HCT116 (cell line): ENCODE measurements at regions not wholly inside any gene's neighbourhood (a gene's known extent, or its start where the extent isn't known, plus 50 kb on each side); places are given as distances from the start of the nearest gene placed in this dataset.

Source experiments
- ATAC-seq: fragments of 200-7000 bp; cut with Tn5 transposase; 2 replicates; pipeline ENCODE4 v1.9.1; 2020; ENCODE audit warnings: mild to moderate bottlenecking, moderate library complexity
- BruUV-seq: library from RNA; stranded (reverse); fragments of 400-500 nt; replicated peaks from 2 replicates; lab custom pipeline; 2021; lab: Mats Ljungman, UMichigan
- CTCF ChIA-PET: fragments of 300-600 bp; sonication (Branson Sonifier 250); formaldehyde crosslinking; loops from one replicate; lab custom pipeline; 2021; ENCODE audit warnings: antibody characterized with exemption; lab: Charles Lee
- POLR2A ChIA-PET: fragments of 300-600, 350-600 bp; sonication (Branson Sonifier 250); formaldehyde crosslinking; loops from one replicate; lab custom pipeline; 2021; ENCODE audit warnings: antibody characterized with exemption; lab: Charles Lee
- RAD21 ChIA-PET, 2 experiments: fragments of 300-600 bp; sonication (Branson Sonifier 250); formaldehyde crosslinking; loops; one replicate each; lab custom pipeline; 2023; ENCODE audit warnings: low total read pairs in 2 of 2; ENCODE audit not compliant: uncharacterized antibody in 2 of 2, unreplicated experiment in 2 of 2, low non-redundant PET in 1 of 2; lab: Charles Lee
- DNase-seq: peaks from one replicate; pipeline ENCODE4 v3.0.0-alpha.2; 2010; ENCODE audit warnings: low read depth, low spot score
- H2AFZ ChIP-seq: fragments of 200-600 bp; shearing (Covaris generic), sonication (generic); 2 replicates; pipeline ENCODE4 v1.6.1; 2017; ENCODE audit warnings: low read depth, mixed run types, mixed read lengths, antibody characterized with exemption, low read length; ENCODE audit not compliant: poor library complexity, severe bottlenecking
- H3K27ac ChIP-seq: 2 replicates; pipeline ENCODE4 v1.5.1; 2012; ENCODE audit warnings: low read depth, low read length
- H3K27me3 ChIP-seq: fragments of 200-600 bp; sonication (generic); 2 replicates; pipeline ENCODE4 v1.6.1; 2016; ENCODE audit warnings: mixed run types, low read length, mixed read lengths; ENCODE audit not compliant: insufficient read depth
- H3K36me3 ChIP-seq, 2 experiments: fragments of 200-500 bp in 1 of 2; fragments of 200-600 bp in 1 of 2; sonication (Bioruptor generic) in 1 of 2; sonication (generic) in 1 of 2; 2 replicates each; pipeline versions ENCODE4 v1.5.1 to v1.6.1; 2014 to 2016; ENCODE audit warnings: low read length in 2 of 2, inconsistent platforms in 1 of 2, mixed read lengths in 1 of 2, mixed run types in 1 of 2; ENCODE audit not compliant: insufficient read depth in 2 of 2, control insufficient read depth in 1 of 2
- H3K4me1 ChIP-seq, 2 experiments: fragments of 200-600 bp in 1 of 2; sonication (generic) in 1 of 2; 2 replicates each; pipeline versions ENCODE4 v1.5.1 to v1.6.1; 2012 to 2017; ENCODE audit warnings: low read length in 2 of 2, inconsistent platforms in 1 of 2, mild to moderate bottlenecking in 1 of 2, mixed read lengths in 1 of 2, mixed run types in 1 of 2, moderate library complexity in 1 of 2; ENCODE audit not compliant: insufficient read depth in 2 of 2, control insufficient read depth in 1 of 2
- H3K4me2 ChIP-seq: fragments of 200-600 bp; sonication (generic); 2 replicates; pipeline ENCODE4 v1.6.1; 2017; ENCODE audit warnings: mixed run types, low read length, mixed read lengths
- H3K4me3 ChIP-seq, 2 experiments: fragments of 200-600 bp in 1 of 2; sonication (generic) in 1 of 2; replicated peaks in 1 of 2; 2 replicates each; pipeline ENCODE4 v1.5.1; 2011 to 2016; ENCODE audit warnings: low read length in 2 of 2, control low read depth in 1 of 2, low read depth in 1 of 2, mild to moderate bottlenecking in 1 of 2, mixed read lengths in 1 of 2, mixed run types in 1 of 2
- H3K79me2 ChIP-seq: fragments of 200-600 bp; sonication (generic); 2 replicates; pipeline ENCODE4 v1.6.1; 2017; ENCODE audit warnings: mild to moderate bottlenecking, mixed run types, low read length, moderate library complexity, mixed read lengths; ENCODE audit not compliant: insufficient read depth
- H3K9ac ChIP-seq: fragments of 200-600 bp; sonication (generic); 2 replicates; pipeline ENCODE4 v1.6.1; 2016; ENCODE audit warnings: low read length, mixed read lengths
- H3K9me2 ChIP-seq: fragments of 200-600 bp; sonication (generic), shearing (Covaris generic); 2 replicates; pipeline ENCODE4 v1.6.1; 2017; ENCODE audit warnings: mixed run types, mild to moderate bottlenecking, moderate library complexity; ENCODE audit not compliant: insufficient read depth
- H3K9me3 ChIP-seq, 2 experiments: fragments of 200-500 bp in 1 of 2; fragments of 200-600 bp in 1 of 2; sonication (Bioruptor generic) in 1 of 2; sonication (generic) in 1 of 2; 2 replicates each; pipeline ENCODE4 v1.6.1; 2014 to 2017; ENCODE audit warnings: low read length in 2 of 2, mixed read lengths in 2 of 2, inconsistent platforms in 1 of 2, low read depth in 1 of 2, mild to moderate bottlenecking in 1 of 2, mixed run types in 1 of 2, moderate library complexity in 1 of 2; ENCODE audit not compliant: control insufficient read depth in 1 of 2, insufficient read depth in 1 of 2
- H4K20me1 ChIP-seq: fragments of 200-600 bp; sonication (generic), shearing (Covaris generic); 2 replicates; pipeline ENCODE4 v1.6.1; 2017; ENCODE audit warnings: mixed run types, mild to moderate bottlenecking, moderate library complexity; ENCODE audit not compliant: insufficient read depth
- CBX3 ChIP-seq: IDR thresholded peaks from 2 replicates; pipeline ENCODE4 v1.6.1; 2012; ENCODE audit warnings: low read depth
- CEBPB ChIP-seq: IDR thresholded peaks from 2 replicates; pipeline ENCODE4 v1.6.1; 2012; ENCODE audit warnings: low read depth
- CTCF ChIP-seq, 3 experiments: fragments of 200-600 bp in 1 of 3; sonication (generic) in 1 of 3; IDR thresholded peaks in 2 of 3; conservative IDR thresholded peaks in 1 of 3; 2 replicates each; pipeline ENCODE4 v1.5.1; 2012 to 2017; ENCODE audit warnings: low read depth in 2 of 3, low read length in 2 of 3, antibody characterized with exemption in 1 of 3, borderline replicate concordance in 1 of 3, control low read depth in 1 of 3, mild to moderate bottlenecking in 1 of 3, mixed read lengths in 1 of 3, mixed run types in 1 of 3, moderate library complexity in 1 of 3; ENCODE audit not compliant: insufficient read depth in 1 of 3
- EGR1 ChIP-seq: IDR thresholded peaks from 2 replicates; pipeline ENCODE4 v1.6.1; 2012; ENCODE audit warnings: low read depth
- ELF1 ChIP-seq: IDR thresholded peaks from 2 replicates; pipeline ENCODE4 v1.6.1; 2012; ENCODE audit warnings: low read depth, borderline replicate concordance
- EZH2 ChIP-seq: fragments of 200-600 bp; sonication (generic); IDR thresholded peaks from 2 replicates; pipeline ENCODE4 v1.6.1; 2017; ENCODE audit warnings: antibody characterized with exemption, mixed run types
- EZH2phosphoT487 ChIP-seq: fragments of 200-600 bp; IDR thresholded peaks from 2 replicates; pipeline ENCODE4 v1.6.1; 2018; ENCODE audit warnings: antibody characterized with exemption, borderline replicate concordance
- FOSL1 ChIP-seq: IDR thresholded peaks from 2 replicates; pipeline ENCODE4 v1.6.1; 2012; ENCODE audit warnings: low read depth
- JUND ChIP-seq: IDR thresholded peaks from 2 replicates; pipeline ENCODE4 v1.6.1; 2012
- POLR2A ChIP-seq: IDR thresholded peaks from 2 replicates; pipeline ENCODE4 v1.7.0; 2011; ENCODE audit warnings: borderline replicate concordance; ENCODE audit not compliant: insufficient read depth, insufficient read length; ENCODE audit errors: extremely low read depth
- POLR2AphosphoS5 ChIP-seq: IDR thresholded peaks from 2 replicates; pipeline ENCODE4 v1.6.1; 2011; ENCODE audit warnings: mild to moderate bottlenecking, low read depth, low read length, moderate library complexity
- REST ChIP-seq: IDR thresholded peaks from 2 replicates; pipeline ENCODE4 v1.6.1; 2012; ENCODE audit warnings: low read depth
- SIN3A ChIP-seq: IDR thresholded peaks from 2 replicates; pipeline ENCODE4 v1.6.1; 2012; ENCODE audit warnings: low read depth
- SRF ChIP-seq: IDR thresholded peaks from 2 replicates; pipeline ENCODE4 v1.6.1; 2012; ENCODE audit warnings: low read depth
- YY1 ChIP-seq: IDR thresholded peaks from 2 replicates; pipeline ENCODE4 v1.6.1; 2011; ENCODE audit warnings: low read length, low read depth, moderate library complexity, mild to moderate bottlenecking; ENCODE audit not compliant: insufficient replicate concordance; ENCODE audit errors: extremely low read depth
- ZFX ChIP-seq: fragments of 450-650 bp; IDR thresholded peaks from 2 replicates; pipeline ENCODE4 v1.6.1; 2017
- intact Hi-C: fragments of 100-400 bp; cut with micrococcal nuclease; formaldehyde crosslinking; loops from 2 replicates; pipeline ENCODE4 v1.10.0; 2022
- TF ChIP-seq, protein P1 (sequence below): IDR thresholded peaks from 2 replicates; pipeline ENCODE4 v1.6.1; 2012

GRCh38 chr4:43264730-43265129, 372.2 kb downstream of the GRXCR1 start:
- BruUV-seq: no TSS peak

More at GRCh38 chr4:43264730-43265129, 372.2 kb downstream of the GRXCR1 start:
- H3K27ac ChIP-seq: no peak overlapping the region
- no peaks in the 10 kb centered on the region for H3K36me3 ChIP-seq
- CTCF ChIA-PET: no interaction called here
- ATAC-seq (no peak), DNase-seq (no peak)
- no peak for TF ChIP-seq CTCF (IDR thresholded peaks at IDR 0.05 in 2 of 3, conservative IDR thresholded peaks at IDR 0.05 in 1 of 3; ENCODE audit: borderline replicate concordance in 1 of 3, insufficient read depth in 1 of 3, low read depth in 2 of 3, low read length in 2 of 3)
- no peak for TF ChIP-seq ZFX
- no peak for TF ChIP-seq CEBPB
- no peak for TF ChIP-seq YY1
- TF ChIP-seq POLR2AphosphoS5: no peak
- no peak for TF ChIP-seq CBX3
- TF ChIP-seq SIN3A: no peak
- no peak for TF ChIP-seq JUND
- no peak for TF ChIP-seq EZH2phosphoT487
- no peak for TF ChIP-seq FOSL1
- no peak for TF ChIP-seq EZH2
- no peak for TF ChIP-seq ELF1
- TF ChIP-seq, protein P1, sequence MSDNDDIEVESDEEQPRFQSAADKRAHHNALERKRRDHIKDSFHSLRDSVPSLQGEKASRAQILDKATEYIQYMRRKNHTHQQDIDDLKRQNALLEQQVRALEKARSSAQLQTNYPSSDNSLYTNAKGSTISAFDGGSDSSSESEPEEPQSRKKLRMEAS: no peak
- no peak for TF ChIP-seq SRF
- no peak for TF ChIP-seq POLR2A
- no peak for TF ChIP-seq EGR1
- TF ChIP-seq REST: no peak
- POLR2A ChIA-PET: no interaction called here
- RAD21 ChIA-PET: no interaction called here
- no peak overlapping the region for H3K9ac ChIP-seq
- no peak overlapping the region for H3K4me2 ChIP-seq
- H3K9me3 ChIP-seq: peaks cover 4 to 18% of the 10 kb centered on the region in 2 experiments; a peak in 3 of 4 replicates
- H3K79me2 ChIP-seq: no peaks in the 10 kb centered on the region
- H3K4me1 ChIP-seq: no peaks in the 10 kb centered on the region
- H2AFZ ChIP-seq: no peak overlapping the region
- no peaks in the 10 kb centered on the region for H3K27me3 ChIP-seq
- no peak overlapping the region for H3K4me3 ChIP-seq
- intact Hi-C loops: no loop called here
- no peaks in the 10 kb centered on the region for H4K20me1 ChIP-seq
- H3K9me2 ChIP-seq: no peaks in the 10 kb centered on the region
